Kidney glomerular epithelial cell (primary cell): ENCODE measurements at regions not wholly inside any gene's neighbourhood (a gene's known extent, or its start where the extent isn't known, plus 50 kb on each side); places are given as distances from the start of the nearest gene placed in this dataset.

Source experiments
- DNase-seq: peaks from one replicate; lab custom pipeline; 2025; lab: John Stamatoyannopoulos, UW

DNA sequence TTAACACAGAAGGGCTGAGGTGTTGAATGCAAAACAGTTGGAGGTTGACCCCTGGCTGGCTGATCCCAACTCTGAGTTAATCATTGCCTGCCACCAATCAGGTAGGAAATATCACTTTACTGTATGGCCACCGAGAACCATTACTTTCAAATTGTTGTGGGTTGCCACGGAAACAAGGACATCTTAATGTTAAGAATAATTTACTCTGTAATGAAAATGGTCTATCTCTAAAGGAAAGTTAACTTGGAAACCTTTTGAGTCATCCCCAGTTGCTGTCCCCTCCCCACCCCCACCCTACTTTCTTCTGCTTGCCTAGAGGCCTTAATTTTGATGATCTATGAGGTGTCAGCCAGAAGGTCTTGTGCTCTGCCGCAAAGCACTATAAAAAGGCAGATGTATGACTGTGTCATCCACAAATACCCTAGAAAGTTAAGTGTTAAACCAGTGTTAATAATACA is 78.7 kb upstream of the SNRK start:
- DNase-seq = no peak

DNA sequence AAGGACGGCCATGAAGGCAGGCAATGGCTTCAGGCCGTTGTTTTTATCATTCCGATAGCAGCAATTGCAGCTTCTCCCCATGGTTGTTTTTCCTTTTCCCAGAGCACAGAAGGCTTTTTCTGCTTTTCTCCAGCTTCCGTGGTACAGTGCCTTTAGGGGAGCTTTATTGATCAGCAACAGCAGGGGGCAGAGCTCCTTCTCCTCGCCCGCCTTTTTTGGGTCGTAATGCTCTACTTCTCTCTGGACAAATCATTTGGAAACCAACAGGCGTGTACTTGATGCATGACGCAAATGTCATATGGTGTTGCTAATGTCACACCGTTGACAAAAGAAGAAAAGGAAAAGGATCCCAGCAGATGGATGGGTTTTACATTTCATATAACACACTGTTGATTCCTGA is 79.7 kb upstream of the SNRK start:
- DNase-seq = no peak

DNA sequence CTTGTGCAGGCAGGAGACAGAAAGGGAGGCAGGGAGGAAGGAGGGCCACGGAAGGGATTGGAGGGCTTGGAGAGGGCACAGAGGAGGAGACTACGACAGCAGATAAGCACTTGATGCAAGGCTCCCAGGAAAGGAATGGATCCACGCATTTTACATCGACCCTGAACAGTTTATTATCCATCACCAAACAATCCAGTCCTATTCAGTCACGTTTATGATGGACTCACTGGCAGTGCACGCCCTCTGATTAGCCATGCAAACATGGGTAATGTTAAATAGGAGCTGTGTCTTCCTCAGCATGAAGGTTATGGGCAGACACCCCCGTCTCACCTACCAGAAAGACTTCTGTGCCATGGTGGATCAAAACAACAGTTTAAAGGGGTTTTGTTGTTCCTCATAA is 80.2 kb upstream of the SNRK start:
- DNase-seq = no peak

DNA sequence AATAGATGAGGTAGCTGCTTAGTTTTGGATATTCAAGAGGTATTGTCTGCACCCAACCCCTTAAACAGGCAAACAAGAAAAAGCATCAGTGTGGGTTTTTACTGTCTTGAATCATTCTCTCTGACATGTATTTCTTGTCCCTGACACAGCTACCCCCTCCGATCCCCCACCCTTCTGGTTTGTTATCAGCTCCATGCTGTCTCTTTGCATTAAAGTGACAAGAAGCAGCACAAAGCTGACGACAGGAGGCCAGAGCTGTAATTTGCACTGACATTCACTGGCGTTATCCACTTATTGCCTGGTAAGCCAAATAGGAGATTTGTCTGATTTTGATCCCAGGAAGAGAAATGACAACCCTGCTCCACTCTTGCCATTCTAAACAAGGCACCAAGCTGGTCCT is 83.3 kb upstream of the SNRK start:
- no peak for DNase-seq

DNA sequence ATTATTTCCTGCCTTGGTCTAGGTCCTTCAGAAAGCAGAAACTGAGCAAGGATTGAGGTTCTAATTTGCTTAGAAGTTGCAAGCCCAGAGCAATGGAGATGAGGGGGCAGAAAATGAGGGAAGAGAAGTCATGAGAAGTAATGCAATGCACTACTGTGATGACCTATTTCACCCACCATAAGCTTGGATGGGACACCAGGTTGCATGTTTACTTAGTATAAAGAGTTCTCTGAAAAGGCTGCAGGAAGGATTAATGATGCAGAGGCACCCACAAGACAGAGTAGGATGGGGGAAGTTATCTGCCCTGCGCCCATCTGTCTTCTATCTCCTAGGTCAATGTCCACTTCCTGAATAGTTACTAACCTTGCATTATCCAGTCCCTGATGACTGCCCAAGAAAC is 84.8 kb upstream of the SNRK start:
- no peak for DNase-seq

DNA sequence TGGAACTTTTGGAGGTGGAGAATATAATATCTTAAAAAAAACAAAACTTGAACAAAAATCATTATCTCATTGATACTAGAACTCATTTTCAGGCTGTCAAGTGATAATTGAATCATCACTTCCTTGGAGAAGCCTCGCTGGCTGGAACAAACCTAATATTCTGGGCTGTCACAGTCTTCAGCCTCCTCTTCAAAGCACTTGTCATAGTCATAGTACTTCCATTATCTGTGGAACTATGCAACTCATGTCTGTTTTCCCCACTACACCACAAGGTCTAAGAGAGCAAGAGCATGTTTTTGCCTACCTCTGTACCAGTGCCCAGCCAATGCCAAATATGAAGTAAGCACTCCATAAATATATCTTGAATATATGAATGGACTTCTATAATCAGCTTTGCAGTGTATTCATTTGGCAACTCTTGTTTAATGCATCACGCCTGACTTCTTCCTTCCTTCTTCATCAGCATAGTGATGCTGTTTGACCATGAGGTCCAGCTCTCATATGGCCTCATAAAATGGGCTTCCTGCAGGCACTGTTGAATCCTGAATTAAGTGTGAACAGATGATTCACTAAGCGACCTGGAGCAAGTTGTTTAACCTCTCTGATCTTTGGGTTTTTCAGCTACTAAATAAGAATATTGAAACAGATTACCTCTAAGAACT is 86.6 kb upstream of the SNRK start:
- DNase-seq = no peak

DNA sequence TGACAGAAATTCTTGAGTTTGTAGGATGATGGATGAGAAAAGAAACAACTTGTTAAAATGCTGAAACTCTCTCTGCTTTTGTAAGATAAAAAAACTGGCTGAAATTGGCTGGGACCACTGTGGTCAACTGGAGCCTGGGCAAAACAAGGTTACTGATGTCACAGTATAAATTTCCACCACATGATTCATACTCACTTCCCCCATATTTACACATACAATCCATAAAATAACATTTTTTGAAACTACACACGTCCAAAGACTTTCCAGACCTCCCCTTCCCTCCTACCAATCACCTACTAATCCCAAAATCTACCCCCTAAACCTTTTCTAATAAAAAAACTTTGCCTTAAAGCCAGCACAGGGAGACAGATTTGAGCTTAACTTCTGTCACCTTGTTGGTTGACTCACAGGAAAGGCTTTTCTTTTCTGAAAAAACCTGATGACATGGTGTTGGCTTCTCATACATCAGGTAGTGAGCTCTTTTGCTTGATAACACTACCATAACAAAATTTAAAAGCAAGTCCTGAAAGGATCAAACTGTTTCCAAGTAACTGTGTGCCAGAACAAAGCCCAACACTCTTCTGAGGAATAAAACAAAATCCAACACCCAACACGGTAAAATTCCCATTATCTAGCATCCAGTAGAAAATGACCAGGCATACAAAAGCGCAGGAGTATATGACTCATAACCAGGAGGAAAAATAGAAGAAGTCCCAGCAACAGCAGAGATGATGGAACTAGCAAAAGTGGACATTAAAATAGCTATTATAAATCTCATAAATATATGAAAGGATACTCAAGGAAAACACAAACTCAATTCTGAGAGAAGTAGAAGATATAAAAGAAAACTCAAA is 87.3 kb upstream of the SNRK start:
- no peak for DNase-seq

DNA sequence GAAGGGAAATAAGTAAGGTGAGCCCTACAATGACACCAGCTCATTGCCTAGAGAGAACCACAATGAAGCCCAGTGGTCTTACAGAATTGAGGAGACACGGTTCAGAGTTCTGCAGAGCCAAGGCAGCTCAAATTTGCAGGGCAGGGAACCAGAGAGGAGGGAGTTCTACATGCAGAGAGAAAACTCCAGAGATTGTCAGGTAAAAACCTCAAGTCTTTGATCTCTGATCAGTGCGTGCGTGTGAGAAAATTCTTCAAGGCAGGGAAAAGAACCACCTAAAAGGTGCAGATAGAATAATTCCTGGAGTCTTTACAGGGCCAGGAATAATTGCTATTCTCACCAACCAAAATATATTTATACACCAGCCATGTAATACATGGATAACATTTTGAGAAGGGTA is 88.0 kb upstream of the SNRK start:
- DNase-seq = no peak

DNA sequence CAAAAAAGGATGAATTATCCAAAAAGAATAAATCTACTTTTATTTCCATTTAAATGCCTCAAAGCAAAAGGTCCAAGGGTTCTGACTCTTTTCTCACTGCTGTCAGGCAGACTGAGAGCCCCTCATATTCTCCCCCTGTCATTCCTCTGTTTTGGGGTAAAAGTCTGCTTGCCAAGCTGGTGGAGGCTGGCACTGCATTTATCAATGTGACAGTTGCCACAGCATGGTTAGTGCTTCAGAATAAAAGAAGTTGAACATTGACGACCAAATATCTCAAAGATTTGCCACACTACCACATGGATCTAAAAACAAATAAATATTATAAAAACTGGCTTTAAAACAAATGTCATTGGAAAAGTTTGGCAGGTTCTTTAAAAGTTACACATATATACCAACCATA is 89.2 kb upstream of the SNRK start:
- no peak for DNase-seq

DNA sequence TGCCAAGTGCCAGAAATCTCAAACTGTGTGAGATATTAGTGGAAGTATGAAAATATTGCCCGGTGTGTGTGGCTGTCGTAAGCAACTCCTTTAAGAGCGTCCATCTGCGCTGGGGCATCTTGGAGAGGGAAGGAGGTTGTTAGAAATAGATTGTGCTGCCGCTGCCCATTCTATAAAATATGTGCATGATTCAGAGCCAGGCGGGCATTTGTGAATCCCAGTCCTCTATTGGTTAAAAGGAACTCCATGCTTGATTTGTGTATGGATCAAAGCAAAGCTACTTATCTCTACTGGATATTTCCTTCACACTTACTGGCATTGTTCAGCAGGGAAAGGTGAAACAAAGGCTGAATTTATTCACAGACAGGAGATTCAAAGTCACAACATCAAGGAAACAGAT is 89.6 kb upstream of the SNRK start:
- no peak for DNase-seq

DNA sequence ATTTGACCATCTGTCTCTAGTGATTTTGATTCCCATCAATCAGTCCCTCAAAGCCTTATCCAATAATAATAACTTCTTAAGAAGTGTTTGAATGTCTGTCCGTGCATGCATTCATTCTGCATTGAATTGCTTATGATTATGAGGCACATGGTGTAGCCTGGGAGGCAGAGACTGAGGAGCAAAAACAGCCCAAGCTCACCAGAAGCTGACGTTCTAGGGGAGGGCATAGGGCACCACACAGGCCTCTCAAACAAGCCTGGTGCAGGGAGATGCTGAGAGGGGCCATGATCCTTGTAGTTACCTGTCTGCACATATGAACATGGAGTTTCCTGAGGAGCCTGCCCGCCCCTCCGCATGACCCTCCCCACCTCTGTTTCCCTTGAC is 89.2 kb upstream of the POMGNT2 start:
- DNase-seq = no peak

DNA sequence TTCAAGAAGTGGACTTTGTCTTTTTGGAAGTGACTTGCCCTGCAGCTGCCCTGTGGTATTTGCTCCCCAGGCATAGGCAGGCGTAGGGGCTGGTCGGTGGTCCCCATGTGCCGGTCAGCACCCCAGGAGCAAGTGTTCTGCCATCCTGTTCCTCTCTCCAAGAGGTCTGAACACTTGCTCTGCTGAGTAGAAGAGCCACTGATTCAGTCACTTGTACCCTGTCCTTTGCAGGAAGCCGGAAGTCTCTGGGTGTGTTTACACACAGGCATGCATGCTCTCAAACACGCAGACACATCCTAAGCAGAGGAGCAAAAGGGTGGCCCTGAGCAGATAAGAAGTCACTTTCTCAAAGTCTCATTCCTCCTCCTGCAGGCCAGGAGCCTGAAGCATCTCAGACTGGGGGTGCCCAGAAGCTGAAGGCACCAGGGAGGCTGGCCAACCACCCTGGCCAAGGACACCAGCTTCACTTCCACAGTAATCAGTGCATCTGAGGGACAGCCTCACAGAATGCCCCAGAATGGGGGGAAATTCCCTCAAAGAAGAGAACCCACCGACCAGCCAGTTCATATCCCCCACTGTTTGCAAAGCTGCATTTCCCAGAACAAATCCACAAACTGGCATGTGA is 88.7 kb upstream of the POMGNT2 start:
- DNase-seq = no peak

DNA sequence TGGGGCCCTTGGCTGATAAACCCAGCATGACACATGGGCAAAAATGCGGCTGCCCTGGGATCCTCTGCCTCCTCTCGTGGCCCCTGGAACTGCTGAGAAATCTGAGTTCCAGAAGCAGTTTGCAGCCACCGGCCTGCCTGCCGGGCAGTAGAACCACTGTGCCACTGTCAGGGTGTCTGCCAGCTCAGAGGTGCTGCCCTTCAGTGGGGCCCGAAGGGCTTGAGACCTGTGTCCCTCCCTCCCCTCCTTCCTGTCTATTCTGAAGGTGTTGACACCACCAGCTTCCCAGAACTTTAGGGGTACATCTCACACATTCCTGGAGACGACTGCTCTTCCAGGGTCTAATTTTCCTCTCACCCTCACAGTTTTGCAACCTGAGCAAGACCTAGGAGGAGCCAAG is 88.2 kb upstream of the POMGNT2 start:
- DNase-seq = no peak

DNA sequence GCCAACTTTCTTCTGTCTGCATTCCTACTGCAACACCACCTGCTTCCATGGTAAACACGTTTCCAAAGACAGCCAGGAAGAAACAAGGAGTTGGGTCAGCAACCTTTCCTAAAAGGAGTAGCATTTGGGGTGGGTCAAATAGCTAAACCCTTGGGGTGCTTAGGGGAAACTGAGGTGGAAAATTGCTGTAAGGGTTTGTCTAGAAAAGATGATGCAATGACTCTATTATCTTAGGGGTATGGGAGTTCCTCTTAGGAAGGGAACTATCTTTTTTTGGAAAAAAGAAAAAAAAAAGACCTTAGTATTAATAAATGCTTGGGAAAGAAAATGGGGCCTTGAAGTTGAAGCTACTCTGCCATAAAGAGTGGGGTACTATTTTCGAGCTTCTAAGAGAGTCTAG is 86.1 kb upstream of the POMGNT2 start:
- DNase-seq = no peak

DNA sequence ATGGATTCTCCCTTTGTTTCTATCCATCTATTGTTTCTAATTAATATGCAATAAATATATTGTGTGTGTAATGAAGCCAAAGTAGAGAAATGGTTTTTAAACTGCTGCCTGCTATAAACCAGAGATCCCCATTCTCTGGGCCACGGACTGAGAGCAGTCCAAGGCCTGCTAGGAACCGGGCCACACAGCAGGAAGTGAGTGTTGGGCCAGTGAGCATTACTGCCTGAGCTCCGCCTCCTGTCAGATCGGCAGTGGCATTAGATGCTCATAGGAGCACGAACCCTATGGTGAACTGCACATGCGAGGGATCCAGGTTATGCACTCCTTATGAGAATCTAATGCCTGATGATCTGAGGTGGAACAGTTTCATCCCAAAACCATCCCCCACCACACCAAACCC is 85.2 kb upstream of the POMGNT2 start:
- no peak for DNase-seq

DNA sequence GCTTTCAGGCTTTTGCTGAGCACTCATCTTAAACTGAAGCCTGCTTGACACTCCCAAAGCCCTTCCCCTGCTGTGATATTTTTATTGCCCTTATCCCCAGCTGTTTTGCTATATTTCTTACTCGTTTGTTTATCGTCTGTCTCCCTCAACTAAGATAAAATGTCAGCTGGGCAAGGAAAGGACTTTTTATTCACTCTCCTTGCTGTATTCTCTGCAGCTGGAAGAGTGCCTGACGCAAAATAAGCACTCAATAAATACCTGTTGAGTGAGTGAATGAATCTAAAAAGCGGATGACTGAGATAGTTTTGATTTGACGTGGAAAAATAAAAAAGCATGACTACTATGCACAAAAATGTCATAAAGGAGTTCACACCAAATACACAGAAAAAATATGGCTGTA is 84.8 kb upstream of the POMGNT2 start:
- DNase-seq = no peak

DNA sequence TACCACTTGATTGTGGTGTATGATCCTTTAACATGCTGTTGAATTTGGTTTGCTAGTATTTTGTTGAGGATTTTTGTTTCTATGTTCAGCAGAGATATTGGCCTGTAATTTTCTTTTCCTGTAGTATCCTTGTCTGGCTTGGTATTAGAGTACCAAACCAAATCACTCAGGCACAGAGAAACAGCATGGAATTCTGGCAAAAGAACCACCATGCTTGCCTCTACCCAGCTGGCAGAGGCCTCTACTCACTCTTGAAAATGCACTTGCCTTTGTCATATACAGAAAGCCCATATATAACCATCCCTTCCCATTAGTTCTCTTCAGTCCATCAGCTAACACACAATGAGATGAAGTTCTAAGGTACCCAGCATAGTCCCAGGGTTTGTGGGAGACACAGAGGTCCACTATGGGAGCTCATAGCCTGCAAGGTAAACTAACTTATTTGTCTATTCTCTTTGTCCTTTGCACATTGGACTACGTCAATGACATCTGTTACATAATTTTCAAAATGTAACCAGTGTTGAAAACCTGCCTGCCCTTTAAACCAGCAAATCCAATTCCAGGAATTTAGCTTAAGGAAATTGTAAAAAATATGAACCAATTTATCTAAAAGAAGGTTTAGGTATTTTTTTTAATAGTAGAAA is 82.1 kb upstream of the POMGNT2 start:
- no peak for DNase-seq

DNA sequence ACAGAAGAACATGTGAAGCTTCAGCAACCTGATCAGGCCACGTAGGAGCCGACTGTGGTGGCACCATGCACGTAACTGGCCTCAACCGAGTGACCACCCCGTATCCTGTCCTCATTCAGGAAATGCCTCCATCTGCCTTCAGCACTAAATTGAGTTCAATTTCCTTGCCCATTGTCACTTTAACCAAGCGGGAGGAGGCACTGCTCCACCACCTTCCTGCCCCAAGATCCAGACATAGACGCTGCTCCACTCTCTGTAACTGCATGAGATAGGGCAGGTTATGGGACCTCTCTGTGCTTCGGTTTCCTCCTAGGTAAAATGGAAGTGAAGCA is 80.1 kb upstream of the POMGNT2 start:
- DNase-seq = no peak

DNA sequence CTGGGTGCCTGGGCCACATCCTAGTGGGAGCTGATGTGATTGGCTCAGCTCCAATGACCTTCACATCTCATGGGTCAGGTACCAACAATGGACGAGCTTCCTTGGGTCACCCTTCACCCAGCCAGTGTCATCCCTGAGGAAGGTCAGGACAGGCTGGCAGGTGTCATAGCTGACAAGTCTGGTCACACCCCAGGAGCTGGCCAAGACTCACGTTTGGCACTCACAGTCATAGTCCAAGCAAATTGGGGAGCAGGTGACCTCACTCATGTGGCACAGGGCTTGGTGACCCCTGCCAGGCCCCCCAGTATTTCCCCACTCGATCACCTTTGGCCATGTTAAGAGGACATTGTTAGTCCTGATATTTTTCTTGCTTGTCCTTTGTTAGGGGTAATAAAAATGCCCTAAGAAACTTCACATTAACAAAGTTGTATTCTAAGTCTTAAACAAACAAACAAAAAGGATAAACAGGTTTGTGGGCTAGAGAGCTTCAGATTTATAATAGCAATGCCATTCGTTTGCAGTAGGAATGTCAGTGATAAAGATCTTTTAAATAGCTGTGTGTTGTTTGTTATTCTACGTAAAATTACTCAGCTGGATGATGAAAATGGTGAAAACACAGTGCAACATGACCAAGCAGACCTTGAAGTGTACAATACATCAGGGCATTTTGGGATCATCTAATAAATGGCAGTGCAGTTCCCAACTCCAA is 79.5 kb upstream of the POMGNT2 start:
- no peak for DNase-seq

DNA sequence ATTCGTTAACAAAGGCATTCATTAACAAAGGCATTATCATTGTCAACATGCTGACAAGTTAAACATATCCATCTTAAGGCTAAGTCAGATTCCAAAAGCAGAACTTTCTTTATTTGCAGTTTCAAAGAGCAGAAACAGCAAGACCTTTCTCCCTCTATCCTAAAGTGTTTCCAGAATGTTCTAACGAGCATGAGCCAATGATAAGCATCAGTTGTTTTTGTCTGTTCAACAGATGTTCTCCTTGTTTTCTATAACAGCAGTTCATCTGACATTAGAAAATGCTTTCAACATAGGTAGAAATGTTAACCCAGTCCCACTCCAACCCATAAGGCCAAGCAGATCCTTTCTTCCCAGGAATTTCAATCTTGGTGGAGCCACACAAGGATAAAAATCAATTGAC is 77.6 kb upstream of the POMGNT2 start:
- DNase-seq = no peak

DNA sequence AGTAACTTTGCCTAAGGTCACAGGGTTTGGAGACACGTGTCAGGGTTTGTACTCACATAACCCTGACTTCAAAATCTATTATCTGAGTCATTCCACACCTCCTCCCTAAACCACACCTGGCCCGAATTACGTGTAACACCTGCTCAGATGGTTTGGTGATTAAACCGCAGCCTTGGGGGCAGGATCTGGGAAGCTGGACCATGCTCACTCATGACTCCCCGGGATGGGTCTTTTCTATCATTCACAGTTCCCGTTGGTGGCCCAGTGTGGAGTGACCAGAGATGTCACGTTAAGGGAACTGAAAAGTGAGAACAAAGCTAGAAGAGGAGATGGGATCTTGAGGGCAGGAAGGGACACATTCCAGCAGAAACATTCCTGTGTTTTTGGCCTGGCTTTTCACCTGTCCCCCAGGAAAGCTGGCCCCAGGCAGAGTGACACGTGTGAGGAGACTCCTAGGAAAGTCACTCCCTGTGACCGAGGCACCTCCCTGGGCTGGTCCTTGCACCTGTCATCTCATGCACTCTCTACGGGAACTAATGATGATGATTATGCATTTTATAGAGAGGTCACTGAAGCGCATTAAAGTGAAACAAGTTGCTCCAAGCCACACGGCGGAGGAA is 75.4 kb upstream of the POMGNT2 start:
- DNase-seq = no peak

DNA sequence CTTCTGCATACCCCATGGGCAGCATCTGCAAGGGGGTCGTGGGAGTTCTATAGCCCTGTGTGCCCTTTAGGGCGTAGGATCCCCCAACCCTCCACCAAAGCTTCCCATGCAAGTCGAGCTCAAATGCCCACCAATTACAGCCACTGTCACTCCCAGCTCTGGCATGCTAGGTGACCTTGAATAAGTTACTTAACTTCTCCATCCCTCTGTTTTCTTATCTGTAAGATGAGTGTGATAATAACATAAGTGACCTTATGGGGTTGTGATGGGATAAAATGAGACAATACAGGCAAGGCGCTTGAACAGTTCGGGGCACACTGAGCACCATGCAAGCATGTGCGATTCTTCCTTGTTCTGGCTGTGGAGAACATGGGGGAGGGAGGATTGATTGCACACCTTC is 74.8 kb upstream of the POMGNT2 start:
- no peak for DNase-seq
